ENCODE measurements at regions not wholly inside any gene's neighbourhood (a gene's known extent, or its start where the extent isn't known, plus 50 kb on each side); places are given as distances from the start of the nearest gene placed in this dataset.
"Not testable (repeated sequence)": the region's sequence is repeated elsewhere in the genome, so short reads cannot be mapped to it uniquely, and the experiment has no call there.

DNA sequence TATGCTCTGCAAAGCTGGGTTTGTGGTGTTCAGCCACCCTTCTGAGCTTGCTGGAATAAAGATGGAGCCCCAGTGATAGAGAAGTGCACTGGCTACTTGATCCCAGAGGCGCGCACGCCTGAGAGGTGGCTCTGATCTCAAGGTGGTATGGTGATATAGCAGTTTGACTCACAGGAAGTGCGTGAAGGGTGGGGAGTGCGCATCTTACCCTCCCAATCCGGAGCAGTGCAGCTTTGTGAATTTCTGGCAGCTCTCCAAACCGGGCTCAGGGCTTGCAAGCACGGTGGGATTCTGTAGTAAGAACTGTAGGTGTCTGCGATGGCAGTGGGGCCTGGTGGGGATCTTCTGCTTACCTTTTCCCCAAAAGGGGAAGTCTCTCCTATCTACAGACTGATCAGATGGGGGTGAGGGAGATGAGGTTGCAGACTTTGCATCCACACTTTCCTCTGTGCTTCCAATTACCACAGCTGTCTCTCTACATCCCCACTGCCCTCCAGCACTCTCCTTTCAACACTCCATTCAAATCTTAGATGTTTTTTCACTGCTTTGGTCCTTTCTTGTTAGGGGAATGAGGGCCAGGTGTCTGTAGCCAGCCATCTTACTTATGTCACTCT lies 197.4 kb upstream of the SLC38A2 start:
- Histone ChIP-seq H3K27ac (ENCODE audit: insufficient read depth in 1 of 2, low read depth in 1 of 2, low read length in 2 of 2, poor library complexity in 1 of 2, severe bottlenecking in 2 of 2) (no peak overlapping the region), H3K36me3 (ENCODE audit: control insufficient read depth in 4 of 4, insufficient read depth in 4 of 4, low read length in 3 of 4) (peaks cover 0 to 2% (median 0%) of the 10 kb centered on the region in 4 experiments), H3K4me1 (ENCODE audit: control extremely low read depth in 1 of 4, control insufficient read depth in 4 of 4, insufficient read depth in 4 of 4, low read length in 3 of 4) (no peaks in the 10 kb centered on the region), H3K27me3 (replicated peaks in 2 of 5; ENCODE audit: control insufficient read depth in 4 of 5, insufficient read depth in 5 of 5, low read length in 4 of 5) (no peaks in the 10 kb centered on the region), H3K9me3 (ENCODE audit: control extremely low read depth in 1 of 5, control insufficient read depth in 4 of 5, insufficient read depth in 2 of 5, low read depth in 1 of 5, low read length in 4 of 5) (peaks cover 4 to 39% (median 8%) of the 10 kb centered on the region in 5 experiments), H3K4me3 (ENCODE audit: control insufficient read depth in 1 of 7, extremely low read depth in 1 of 7, insufficient read depth in 4 of 7, low read depth in 2 of 7, low read length in 6 of 7) (no peak overlapping the region)
- WGBS (ENCODE audit: insufficient coverage): 96% methylated on average over 4 of the region's 9 CpGs
- peak in 1 of 3 donors; percentile 13 for DNase-seq
- CTCF ChIA-PET: no interaction called here
- POLR2A ChIA-PET: no interaction called here

- CTCF ChIA-PET: interaction anchor here (0.6 to 2.1 kb wide), 2 partner anchors 12 to 224 kb away, joined by 3 to 7 read pairs; no protein-coding TSS in a partner anchor
Observed at GRCh38 chr12:46567667-46568066, 195.1 kb upstream of the SLC38A2 start.

GRCh38 chr12:46562625-46563225 lies 190.2 kb upstream of the SLC38A2 start:
- 100% methylated on average over 1 of the region's 5 CpGs for WGBS (ENCODE audit: insufficient coverage)

More at GRCh38 chr12:46567667-46568066, 195.1 kb upstream of the SLC38A2 start:
- H3K36me3 ChIP-seq (ENCODE audit: control insufficient read depth in 4 of 4, insufficient read depth in 4 of 4, low read length in 3 of 4): peaks cover 0 to 4% (median 0%) of the 10 kb centered on the region in 4 experiments
- no peaks in the 10 kb centered on the region for H3K27me3 ChIP-seq (replicated peaks in 2 of 5; ENCODE audit: control insufficient read depth in 4 of 5, insufficient read depth in 5 of 5, low read length in 4 of 5)
- H3K9me3 ChIP-seq (ENCODE audit: control extremely low read depth in 1 of 5, control insufficient read depth in 4 of 5, insufficient read depth in 2 of 5, low read depth in 1 of 5, low read length in 4 of 5): peaks cover 4 to 39% (median 8%) of the 10 kb centered on the region in 5 experiments
- no peaks in the 10 kb centered on the region for H3K4me1 ChIP-seq (ENCODE audit: control extremely low read depth in 1 of 4, control insufficient read depth in 4 of 4, insufficient read depth in 4 of 4, low read length in 3 of 4)
- DNase-seq: peak in 1 of 3 donors; percentile 16
- no peak overlapping the region for H3K4me3 ChIP-seq (ENCODE audit: control insufficient read depth in 1 of 7, extremely low read depth in 1 of 7, insufficient read depth in 4 of 7, low read depth in 2 of 7, low read length in 6 of 7)
- H3K27ac ChIP-seq (ENCODE audit: insufficient read depth in 1 of 2, low read depth in 1 of 2, low read length in 2 of 2, poor library complexity in 1 of 2, severe bottlenecking in 2 of 2): no peak overlapping the region
- POLR2A ChIA-PET: no interaction called here

GRCh38 chr12:46561769-46562624 lies 189.4 kb upstream of the SLC38A2 start:
- H3K27me3 ChIP-seq (replicated peaks in 2 of 5; ENCODE audit: control insufficient read depth in 4 of 5, insufficient read depth in 5 of 5, low read length in 4 of 5); H3K36me3 ChIP-seq (ENCODE audit: control insufficient read depth in 4 of 4, insufficient read depth in 4 of 4, low read length in 3 of 4); DNase-seq; POLR2A ChIA-PET; H3K27ac ChIP-seq (ENCODE audit: insufficient read depth in 1 of 2, low read depth in 1 of 2, low read length in 2 of 2, poor library complexity in 1 of 2, severe bottlenecking in 2 of 2); CTCF ChIA-PET; H3K4me3 ChIP-seq (ENCODE audit: control insufficient read depth in 1 of 7, extremely low read depth in 1 of 7, insufficient read depth in 4 of 7, low read depth in 2 of 7, low read length in 6 of 7); H3K4me1 ChIP-seq (ENCODE audit: control extremely low read depth in 1 of 4, control insufficient read depth in 4 of 4, insufficient read depth in 4 of 4, low read length in 3 of 4): not testable (repeated sequence)
- WGBS (ENCODE audit: insufficient coverage): 100% methylated on average over 4 of the region's 7 CpGs
- H3K9me3 ChIP-seq (ENCODE audit: control extremely low read depth in 1 of 5, control insufficient read depth in 4 of 5, insufficient read depth in 2 of 5, low read depth in 1 of 5, low read length in 4 of 5): peaks cover 0 to 13% (median 0%) of the 10 kb centered on the region in 5 experiments

More at GRCh38 chr12:46562625-46563225, 190.2 kb upstream of the SLC38A2 start:
- CTCF ChIA-PET: no interaction called here
- H3K4me3 ChIP-seq (ENCODE audit: control insufficient read depth in 1 of 7, extremely low read depth in 1 of 7, insufficient read depth in 4 of 7, low read depth in 2 of 7, low read length in 6 of 7): no peak overlapping the region
- peaks cover 0 to 19% (median 2%) of the 10 kb centered on the region in 5 experiments for H3K9me3 ChIP-seq (ENCODE audit: control extremely low read depth in 1 of 5, control insufficient read depth in 4 of 5, insufficient read depth in 2 of 5, low read depth in 1 of 5, low read length in 4 of 5)
- no peaks in the 10 kb centered on the region for H3K4me1 ChIP-seq (ENCODE audit: control extremely low read depth in 1 of 4, control insufficient read depth in 4 of 4, insufficient read depth in 4 of 4, low read length in 3 of 4)
- POLR2A ChIA-PET: no interaction called here
- DNase-seq: no peak
- H3K27me3 ChIP-seq (replicated peaks in 2 of 5; ENCODE audit: control insufficient read depth in 4 of 5, insufficient read depth in 5 of 5, low read length in 4 of 5): no peaks in the 10 kb centered on the region
- H3K36me3 ChIP-seq (ENCODE audit: control insufficient read depth in 4 of 4, insufficient read depth in 4 of 4, low read length in 3 of 4): peaks cover 0 to 2% (median 0%) of the 10 kb centered on the region in 4 experiments
- H3K27ac ChIP-seq (ENCODE audit: insufficient read depth in 1 of 2, low read depth in 1 of 2, low read length in 2 of 2, poor library complexity in 1 of 2, severe bottlenecking in 2 of 2): no peak overlapping the region

DNA sequence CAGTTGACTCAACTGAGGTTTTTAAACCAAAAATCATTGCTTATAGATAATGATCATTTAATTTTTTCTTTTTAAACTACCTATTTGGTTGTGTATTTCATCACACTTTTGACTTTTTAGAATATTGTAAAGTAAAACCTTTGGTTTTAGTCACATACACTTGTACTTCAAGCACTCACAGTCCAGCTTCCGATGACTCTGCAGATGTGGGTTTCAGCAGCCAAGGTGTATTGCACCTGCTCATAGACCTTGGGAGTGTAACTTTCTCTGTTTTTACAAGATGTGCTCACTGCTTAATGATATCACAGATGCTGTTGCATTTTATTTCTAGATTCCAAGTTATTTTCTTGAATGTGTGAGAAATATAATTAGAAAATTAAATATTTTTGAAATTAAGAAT lies 188.3 kb upstream of the SLC38A2 start:
- H3K4me1 ChIP-seq (ENCODE audit: control extremely low read depth in 1 of 4, control insufficient read depth in 4 of 4, insufficient read depth in 4 of 4, low read length in 3 of 4): no peaks in the 10 kb centered on the region
- H3K27me3 ChIP-seq (replicated peaks in 2 of 5; ENCODE audit: control insufficient read depth in 4 of 5, insufficient read depth in 5 of 5, low read length in 4 of 5): no peaks in the 10 kb centered on the region
- H3K36me3 ChIP-seq (ENCODE audit: control insufficient read depth in 4 of 4, insufficient read depth in 4 of 4, low read length in 3 of 4): peaks cover 0 to 2% (median 0%) of the 10 kb centered on the region in 4 experiments
- WGBS (ENCODE audit: insufficient coverage): 86% methylated on average over 1 of the region's 1 CpG
- H3K4me3 ChIP-seq (ENCODE audit: control insufficient read depth in 1 of 7, extremely low read depth in 1 of 7, insufficient read depth in 4 of 7, low read depth in 2 of 7, low read length in 6 of 7): no peak overlapping the region
- H3K9me3 ChIP-seq (ENCODE audit: control extremely low read depth in 1 of 5, control insufficient read depth in 4 of 5, insufficient read depth in 2 of 5, low read depth in 1 of 5, low read length in 4 of 5): peaks cover 0 to 5% (median 0%) of the 10 kb centered on the region in 5 experiments
- ChIA-PET CTCF (interaction anchor here (1.2 kb wide), 1 partner anchor 14 kb away, joined by 3 read pairs; no protein-coding TSS in a partner anchor), POLR2A (no interaction called here)
- H3K27ac ChIP-seq (ENCODE audit: insufficient read depth in 1 of 2, low read depth in 1 of 2, low read length in 2 of 2, poor library complexity in 1 of 2, severe bottlenecking in 2 of 2): no peak overlapping the region
- no peak for DNase-seq

DNA sequence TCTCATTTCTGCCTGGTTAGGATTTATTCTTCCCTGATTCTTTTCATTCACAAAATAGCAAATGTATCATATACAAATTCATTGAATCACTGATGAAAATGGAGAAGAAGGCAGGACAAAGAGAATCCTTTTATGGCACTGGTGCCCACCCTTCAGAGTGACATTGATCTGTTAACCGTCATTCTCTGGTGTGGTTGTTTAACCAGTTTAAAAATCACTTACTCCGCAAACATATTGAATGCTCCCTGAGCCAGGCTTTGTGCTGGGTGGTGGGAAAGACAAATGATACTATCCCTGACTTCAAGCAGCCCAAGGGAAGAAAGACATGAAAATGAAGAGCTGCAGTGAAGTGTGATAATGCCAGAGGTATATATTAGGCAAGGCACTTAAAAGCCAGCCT lies 187.5 kb upstream of the SLC38A2 start:
- Histone ChIP-seq H3K27ac (ENCODE audit: insufficient read depth in 1 of 2, low read depth in 1 of 2, low read length in 2 of 2, poor library complexity in 1 of 2, severe bottlenecking in 2 of 2) (no peak overlapping the region), H3K4me3 (ENCODE audit: control insufficient read depth in 1 of 7, extremely low read depth in 1 of 7, insufficient read depth in 4 of 7, low read depth in 2 of 7, low read length in 6 of 7) (no peak overlapping the region), H3K9me3 (ENCODE audit: control extremely low read depth in 1 of 5, control insufficient read depth in 4 of 5, insufficient read depth in 2 of 5, low read depth in 1 of 5, low read length in 4 of 5) (peaks cover 0 to 1% (median 0%) of the 10 kb centered on the region in 5 experiments), H3K4me1 (ENCODE audit: control extremely low read depth in 1 of 4, control insufficient read depth in 4 of 4, insufficient read depth in 4 of 4, low read length in 3 of 4) (no peaks in the 10 kb centered on the region), H3K36me3 (ENCODE audit: control insufficient read depth in 4 of 4, insufficient read depth in 4 of 4, low read length in 3 of 4) (peaks cover 0 to 2% (median 0%) of the 10 kb centered on the region in 4 experiments), H3K27me3 (replicated peaks in 2 of 5; ENCODE audit: control insufficient read depth in 4 of 5, insufficient read depth in 5 of 5, low read length in 4 of 5) (no peaks in the 10 kb centered on the region)
- DNase-seq: no peak
- ChIA-PET CTCF (interaction anchor here (1.2 kb wide), 1 partner anchor 13 kb away, joined by 3 read pairs; no protein-coding TSS in a partner anchor), POLR2A (no interaction called here)
- WGBS (ENCODE audit: insufficient coverage): 100% methylated on average over 1 of the region's 2 CpGs
